ENCODE measurements at regions not wholly inside any gene's neighbourhood (a gene's known extent, or its start where the extent isn't known, plus 50 kb on each side); places are given as distances from the start of the nearest gene placed in this dataset.

GRCh38 chr6:88548891-88549505, 382.9 kb upstream of the CNR1 start:
- Histone ChIP-seq H3K9me3 (ENCODE audit: low read length) (no peaks in the 10 kb centered on the region), H4K20me1 (ENCODE audit: insufficient read depth, low read length) (no peaks in the 10 kb centered on the region), H3K4me2 (ENCODE audit: low read depth, low read length) (no peak overlapping the region), H3K27me3 (ENCODE audit: control insufficient read depth in 1 of 2, insufficient read depth in 2 of 2, low read length in 2 of 2) (peaks cover 0 to 27% of the 10 kb centered on the region in 2 experiments; a peak in 1 of 5 replicates), H3K27ac (ENCODE audit: extremely low read length, insufficient read depth, low read length) (no peak overlapping the region), H3K9ac (ENCODE audit: insufficient read depth, low read depth, low read length) (no peak overlapping the region), H3K36me3 (replicated peaks in 1 of 2; ENCODE audit: control insufficient read depth in 1 of 2, insufficient read depth in 2 of 2, low read length in 2 of 2) (no peaks in the 10 kb centered on the region), H2AFZ (ENCODE audit: low read length) (no peak overlapping the region), H3K4me1 (ENCODE audit: insufficient read depth, low read length) (no peaks in the 10 kb centered on the region), H3K4me3 (replicated peaks in 1 of 3; ENCODE audit: insufficient read depth in 1 of 3, low read depth in 2 of 3, low read length in 3 of 3) (no peak overlapping the region), H3K79me2 (ENCODE audit: insufficient read depth, low read length) (no peaks in the 10 kb centered on the region)
- FAIRE-seq (no peak), ATAC-seq (no peak), DNase-seq (ENCODE audit: low spot score) (no peak)
- POLR2A ChIA-PET = no interaction called here
- WGBS (ENCODE audit: low lambda C conversion rate) = 3% methylated on average over 1 of the region's 5 CpGs
- in situ Hi-C loops (cut with HindIII; ENCODE audit: extremely low pct_ligation_motif_present, low pct_unique_long_range_greater_than_20kb) = no loop called here
- intact Hi-C loops (cut with micrococcal nuclease; ENCODE audit: unreplicated experiment) = no loop called here
- TF ChIP-seq ZNF710 (CRISPR knock-in tag; IDR thresholded peaks at IDR 0.05; ENCODE audit: borderline replicate concordance) = no peak
- BruUV-seq (replicated peaks) = no TSS peak
- CTCF ChIA-PET (ENCODE audit: low intra/inter-chr PET ratio, low total read pairs) = no interaction called here

- H3K9me3 ChIP-seq (ENCODE audit: low read length) = no peaks in the 10 kb centered on the region
- no peaks in the 10 kb centered on the region for H4K20me1 ChIP-seq (ENCODE audit: insufficient read depth, low read length)
- no peak overlapping the region for H2AFZ ChIP-seq (ENCODE audit: low read length)
- peaks cover 0 to 29% of the 10 kb centered on the region in 2 experiments; a peak in 1 of 5 replicates for H3K27me3 ChIP-seq (ENCODE audit: control insufficient read depth in 1 of 2, insufficient read depth in 2 of 2, low read length in 2 of 2)
- no peaks in the 10 kb centered on the region for H3K79me2 ChIP-seq (ENCODE audit: insufficient read depth, low read length)
- no peaks in the 10 kb centered on the region for H3K4me1 ChIP-seq (ENCODE audit: insufficient read depth, low read length)
- no peaks in the 10 kb centered on the region for H3K36me3 ChIP-seq (replicated peaks in 1 of 2; ENCODE audit: control insufficient read depth in 1 of 2, insufficient read depth in 2 of 2, low read length in 2 of 2)
- no peak for DNase-seq (ENCODE audit: low spot score)
- ChIA-PET POLR2A (no interaction called here), CTCF (ENCODE audit: low intra/inter-chr PET ratio, low total read pairs) (no interaction called here)
- intact Hi-C loops (cut with micrococcal nuclease; ENCODE audit: unreplicated experiment) (no loop called here), in situ Hi-C loops (cut with HindIII; ENCODE audit: extremely low pct_ligation_motif_present, low pct_unique_long_range_greater_than_20kb) (no loop called here)
- H3K4me2 ChIP-seq (ENCODE audit: low read depth, low read length) = no peak overlapping the region
- no peak overlapping the region for H3K27ac ChIP-seq (ENCODE audit: extremely low read length, insufficient read depth, low read length)
- FAIRE-seq = no peak
- no peak overlapping the region for H3K4me3 ChIP-seq (replicated peaks in 1 of 3; ENCODE audit: insufficient read depth in 1 of 3, low read depth in 2 of 3, low read length in 3 of 3)
- no peak for ATAC-seq
- no TSS peak for BruUV-seq (replicated peaks)
- WGBS (ENCODE audit: low lambda C conversion rate) = 0% methylated on average over 6 of the region's 6 CpGs
- no peak overlapping the region for H3K9ac ChIP-seq (ENCODE audit: insufficient read depth, low read depth, low read length)
- TF ChIP-seq GMEB1 (CRISPR knock-in tag; IDR thresholded peaks at IDR 0.05; ENCODE audit: borderline replicate concordance) (no peak), ZNF768 (CRISPR knock-in tag; IDR thresholded peaks at IDR 0.05) (no peak), ZNF160 (CRISPR knock-in tag; IDR thresholded peaks at IDR 0.05) (no peak), BCL6 (CRISPR knock-in tag; IDR thresholded peaks at IDR 0.05) (no peak), MXD4 (CRISPR knock-in tag; IDR thresholded peaks at IDR 0.05) (no peak), ADNP (CRISPR knock-in tag; IDR thresholded peaks at IDR 0.05) (no peak), NKX3-1 (CRISPR knock-in tag; IDR thresholded peaks at IDR 0.05) (no peak), ZNF703 (CRISPR knock-in tag; IDR thresholded peaks at IDR 0.05; ENCODE audit: borderline replicate concordance) (no peak), ZNF781 (CRISPR knock-in tag; IDR thresholded peaks at IDR 0.05; ENCODE audit: borderline replicate concordance, not compliant biosample characterization) (no peak), HNRNPL (IDR thresholded peaks at IDR 0.05; ENCODE audit: low read depth, low read length) (no peak), GFI1 (CRISPR knock-in tag; IDR thresholded peaks at IDR 0.05; ENCODE audit: borderline replicate concordance) (no peak), NFE2L1 (CRISPR knock-in tag; IDR thresholded peaks at IDR 0.05; ENCODE audit: borderline replicate concordance) (no peak), ZNF563 (CRISPR knock-in tag; IDR thresholded peaks at IDR 0.05) (no peak), AHR (CRISPR knock-in tag; IDR thresholded peaks at IDR 0.05) (no peak)
Measured at GRCh38 chr6:88547768-88548167, 381.6 kb upstream of the CNR1 start.
